ENCODE measurements at regions not wholly inside any gene's neighbourhood (a gene's known extent, or its start where the extent isn't known, plus 50 kb on each side); places are given as distances from the start of the nearest gene placed in this dataset.

DNA sequence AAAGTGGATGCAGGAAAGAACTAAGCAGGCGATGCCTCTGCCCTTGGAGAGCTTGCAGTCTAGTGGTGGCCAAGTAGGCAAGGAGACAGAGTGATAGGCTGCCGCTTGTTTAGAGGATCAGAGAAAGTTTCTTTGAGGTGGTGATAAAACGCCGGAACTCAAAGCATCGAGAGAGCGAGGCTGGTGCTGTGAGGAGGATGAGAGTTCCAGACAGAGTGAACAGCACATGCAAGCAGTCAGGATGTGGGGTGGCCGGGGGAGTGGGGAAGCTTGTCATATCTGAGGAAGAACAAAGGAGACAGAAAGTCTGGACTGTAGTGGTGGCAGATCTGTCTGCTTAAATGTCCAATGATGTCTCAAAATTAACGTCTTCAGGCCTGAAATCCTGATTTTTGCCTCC is 319.7 kb downstream of the SNAPC1 start:
- TF ChIP-seq, protein P1, sequence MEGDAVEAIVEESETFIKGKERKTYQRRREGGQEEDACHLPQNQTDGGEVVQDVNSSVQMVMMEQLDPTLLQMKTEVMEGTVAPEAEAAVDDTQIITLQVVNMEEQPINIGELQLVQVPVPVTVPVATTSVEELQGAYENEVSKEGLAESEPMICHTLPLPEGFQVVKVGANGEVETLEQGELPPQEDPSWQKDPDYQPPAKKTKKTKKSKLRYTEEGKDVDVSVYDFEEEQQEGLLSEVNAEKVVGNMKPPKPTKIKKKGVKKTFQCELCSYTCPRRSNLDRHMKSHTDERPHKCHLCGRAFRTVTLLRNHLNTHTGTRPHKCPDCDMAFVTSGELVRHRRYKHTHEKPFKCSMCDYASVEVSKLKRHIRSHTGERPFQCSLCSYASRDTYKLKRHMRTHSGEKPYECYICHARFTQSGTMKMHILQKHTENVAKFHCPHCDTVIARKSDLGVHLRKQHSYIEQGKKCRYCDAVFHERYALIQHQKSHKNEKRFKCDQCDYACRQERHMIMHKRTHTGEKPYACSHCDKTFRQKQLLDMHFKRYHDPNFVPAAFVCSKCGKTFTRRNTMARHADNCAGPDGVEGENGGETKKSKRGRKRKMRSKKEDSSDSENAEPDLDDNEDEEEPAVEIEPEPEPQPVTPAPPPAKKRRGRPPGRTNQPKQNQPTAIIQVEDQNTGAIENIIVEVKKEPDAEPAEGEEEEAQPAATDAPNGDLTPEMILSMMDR (IDR thresholded peaks at IDR 0.05): no peak
- no peak for TF ChIP-seq ZFX (IDR thresholded peaks at IDR 0.05; ENCODE audit: borderline replicate concordance)

Data from 22Rv1 (cell line).